ENCODE measurements at regions not wholly inside any gene's neighbourhood (a gene's known extent, or its start where the extent isn't known, plus 50 kb on each side); places are given as distances from the start of the nearest gene placed in this dataset.
"Not testable (repeated sequence)": the region's sequence is repeated elsewhere in the genome, so short reads cannot be mapped to it uniquely, and the experiment has no call there.

GRCh38 chr6:50899306-50899870 is 80.7 kb downstream of the TFAP2B start:
- no peak for DNase-seq (ENCODE audit: extremely low read depth, low read depth, low spot score)

- DNase-seq (ENCODE audit: extremely low read depth, low read depth, low spot score): no peak
Observed at GRCh38 chr6:50902260-50902659, 83.6 kb downstream of the TFAP2B start.

DNA sequence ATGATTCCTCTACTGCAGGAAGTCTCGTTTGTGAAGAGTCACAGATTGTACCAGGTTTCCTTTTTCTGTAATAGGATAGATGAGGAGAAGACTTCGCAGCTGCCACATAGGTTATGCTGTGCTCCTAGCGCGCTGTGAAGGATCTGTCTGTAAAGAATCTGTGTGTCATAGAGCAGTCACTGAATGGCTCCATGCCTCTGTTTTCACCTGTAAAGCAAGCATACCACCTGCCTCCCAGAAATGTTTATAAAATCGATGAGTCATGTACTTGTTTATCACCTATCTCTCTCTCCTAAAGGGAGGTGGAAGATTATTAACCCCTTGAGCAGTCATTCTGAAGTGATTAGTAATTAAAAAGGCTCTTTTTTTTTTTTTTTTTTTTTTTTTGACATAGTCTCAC is 86.6 kb downstream of the TFAP2B start:
- no peak for DNase-seq (ENCODE audit: extremely low read depth, low read depth, low spot score)

GRCh38 chr6:50907565-50907964 is 88.9 kb downstream of the TFAP2B start:
- no peak for DNase-seq (ENCODE audit: extremely low read depth, low read depth, low spot score)

DNA sequence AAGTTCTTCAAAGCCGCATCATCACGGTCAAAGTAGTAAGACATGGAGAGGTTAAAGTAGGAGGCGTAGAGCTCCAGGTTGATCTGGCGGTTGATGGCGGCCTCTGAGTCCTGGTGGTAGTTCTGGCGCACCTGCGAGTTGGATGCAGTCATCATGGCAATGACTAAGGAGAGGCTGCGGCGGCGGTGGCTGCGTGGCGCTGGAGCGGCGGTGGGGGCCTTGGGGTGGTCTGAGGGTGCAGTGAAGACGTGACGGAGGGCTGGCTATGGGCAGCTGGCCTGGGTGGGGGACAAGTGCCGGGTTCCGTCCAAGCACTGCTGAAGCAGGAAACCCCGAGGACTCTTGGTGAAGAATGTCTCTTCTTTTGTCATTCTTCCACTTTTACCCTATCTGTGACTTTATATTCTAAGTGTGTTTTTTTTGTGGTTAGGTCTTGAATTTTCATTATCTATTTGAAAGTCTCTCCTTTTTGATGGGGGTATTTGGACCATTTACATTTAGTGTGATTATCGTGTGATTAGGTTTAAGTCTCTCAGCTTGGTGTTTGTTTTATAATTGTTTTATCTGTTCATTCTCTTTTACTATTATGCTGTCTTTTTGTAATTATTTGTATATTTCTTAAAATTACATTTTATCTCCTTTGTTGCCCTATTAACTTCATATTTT is 94.6 kb downstream of the TFAP2B start:
- no peak for DNase-seq (ENCODE audit: extremely low read depth, low read depth, low spot score)

DNA sequence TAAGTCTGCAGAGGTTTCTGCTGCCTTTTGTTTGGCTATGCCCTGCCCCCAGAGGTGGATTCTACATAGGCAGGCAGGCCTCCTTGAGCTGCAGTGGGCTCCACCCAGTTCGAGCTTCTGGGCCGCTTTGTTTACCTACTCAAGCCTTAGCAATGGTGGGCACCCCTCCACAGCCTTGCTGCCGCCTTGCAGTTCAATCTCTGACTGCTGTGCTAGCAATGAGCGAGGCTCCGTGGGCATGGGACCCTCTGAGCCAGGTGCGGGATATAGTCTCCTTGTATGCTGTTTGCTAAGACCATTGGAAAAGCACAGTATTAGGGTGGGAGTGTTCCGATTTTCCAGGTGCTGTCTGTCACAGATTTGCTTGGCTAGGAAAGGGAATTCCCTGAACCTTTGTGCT is 102.7 kb downstream of the TFAP2B start:
- not testable (repeated sequence) for DNase-seq (ENCODE audit: extremely low read depth, low read depth, low spot score)

DNA sequence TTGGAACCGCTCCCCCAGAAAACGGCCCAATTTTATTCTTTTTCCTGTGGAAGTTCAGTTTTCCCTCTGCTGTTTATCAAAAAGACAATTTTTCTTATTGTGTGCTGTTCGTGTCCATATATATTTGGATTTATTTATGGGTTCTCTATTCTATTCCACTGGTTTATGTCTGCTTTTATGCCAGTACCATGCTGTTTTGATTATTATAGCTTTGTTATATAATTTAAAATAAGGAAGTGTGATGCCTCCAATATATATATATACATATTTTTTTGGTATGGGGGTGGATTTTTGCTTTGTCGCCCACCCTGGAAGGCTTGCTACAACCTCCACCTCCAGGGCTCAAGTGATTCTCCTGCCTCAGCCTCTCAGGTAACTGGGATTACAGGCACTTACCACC is 103.3 kb downstream of the TFAP2B start:
- DNase-seq (ENCODE audit: extremely low read depth, low read depth, low spot score): no peak

- DNase-seq (ENCODE audit: extremely low read depth, low read depth, low spot score): no peak
Observed at GRCh38 chr6:50922579-50923525, 104.2 kb downstream of the TFAP2B start.

DNA sequence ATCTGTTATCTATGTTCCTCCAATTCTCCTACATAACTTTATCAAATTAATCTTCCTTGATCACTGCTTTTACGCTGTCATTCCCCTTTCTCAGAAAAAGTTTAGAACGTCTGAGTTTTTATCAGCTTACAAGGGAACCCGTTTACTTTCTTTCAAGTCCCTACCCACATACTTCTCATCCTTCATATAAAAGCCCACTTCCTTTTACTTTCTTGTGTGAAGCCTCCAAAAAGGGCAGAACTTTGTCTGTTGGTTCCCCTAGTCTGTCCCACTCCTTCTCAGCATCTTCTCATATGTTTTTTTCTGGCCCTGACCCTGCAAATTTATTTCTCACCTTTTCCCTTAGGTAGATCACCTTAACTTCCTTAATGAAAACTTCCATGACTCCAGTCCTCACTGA is 106.1 kb downstream of the TFAP2B start:
- DNase-seq (ENCODE audit: extremely low read depth, low read depth, low spot score): no peak

DNA sequence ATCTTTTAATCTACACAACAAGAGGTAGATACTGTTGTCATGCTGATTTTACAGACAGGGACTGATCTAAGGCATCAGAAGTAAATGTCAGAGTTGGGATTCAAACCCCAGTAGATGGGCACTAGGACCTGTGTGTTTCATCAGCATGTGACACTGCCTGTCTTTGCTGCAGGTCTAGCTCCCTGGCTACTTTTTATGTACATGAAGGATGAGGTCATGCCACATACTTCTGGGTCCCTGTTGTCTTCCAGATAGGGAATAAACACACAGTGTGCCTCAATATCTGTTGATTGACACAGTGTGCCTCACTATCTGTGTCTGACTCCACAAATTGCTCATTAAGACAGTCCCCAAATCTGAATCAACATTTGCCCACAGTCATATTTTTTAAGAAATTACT is 106.9 kb downstream of the TFAP2B start:
- DNase-seq (ENCODE audit: extremely low read depth, low read depth, low spot score): no peak

DNA sequence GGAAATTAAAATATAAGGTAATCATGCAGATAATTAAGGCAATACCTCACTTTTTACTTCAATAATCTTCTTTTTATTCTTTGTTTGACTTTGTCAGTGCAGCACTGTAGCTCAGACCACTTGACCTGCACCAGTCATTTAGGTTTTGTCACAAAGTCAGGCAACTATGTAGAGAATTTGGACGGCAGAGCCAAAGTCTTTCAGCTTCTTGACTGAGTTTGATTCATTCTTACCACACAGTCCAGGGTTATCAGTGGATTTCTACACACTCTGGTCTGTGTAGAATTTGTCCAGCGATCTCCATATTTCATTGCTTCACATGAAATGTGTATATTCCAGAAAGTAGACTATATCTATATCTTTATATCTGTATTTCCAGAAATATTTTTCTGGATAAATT is 107.3 kb downstream of the TFAP2B start:
- no peak for DNase-seq (ENCODE audit: extremely low read depth, low read depth, low spot score)

DNA sequence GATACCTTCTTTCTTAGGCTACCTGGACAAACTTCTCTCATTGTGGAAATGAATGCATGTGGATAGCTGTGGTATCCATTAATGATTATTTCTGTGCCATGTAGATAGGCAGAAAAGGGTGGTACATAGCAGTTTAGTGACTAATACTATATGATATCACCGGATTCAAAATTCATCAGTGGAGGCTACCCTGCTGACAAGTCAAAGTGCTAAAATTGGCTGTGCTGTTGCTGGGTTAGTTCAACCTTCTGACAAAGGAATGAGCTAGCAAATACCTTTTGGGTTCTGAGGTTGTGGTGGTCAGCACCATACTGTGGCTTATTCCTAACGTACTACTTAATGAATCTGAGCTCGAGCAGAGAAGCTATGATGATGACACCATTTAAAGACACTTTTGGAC is 109.1 kb downstream of the TFAP2B start:
- DNase-seq (ENCODE audit: extremely low read depth, low read depth, low spot score): no peak

- no peak for DNase-seq (ENCODE audit: extremely low read depth, low read depth, low spot score)
Observed at GRCh38 chr6:50929323-50929722, 110.7 kb downstream of the TFAP2B start.

DNA sequence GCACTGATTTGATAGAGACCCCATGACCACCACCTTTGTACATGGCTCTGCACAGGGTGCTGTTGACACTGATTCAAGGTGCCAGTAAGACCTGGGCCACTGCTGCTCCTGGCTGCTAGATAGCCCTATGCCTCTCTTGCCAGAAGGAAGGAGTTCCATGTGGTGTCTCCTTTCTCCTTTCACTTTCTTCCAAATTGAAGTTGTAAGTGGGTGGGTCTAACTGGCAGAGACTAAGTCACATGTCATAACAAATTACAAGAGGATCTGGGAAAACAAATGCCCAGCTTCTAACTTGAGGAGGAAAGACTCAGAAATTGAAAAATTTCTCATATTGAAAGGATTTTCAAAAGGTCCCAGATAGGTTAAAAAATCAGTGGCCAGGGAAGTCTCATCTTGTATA is 116.8 kb downstream of the TFAP2B start:
- no peak for DNase-seq (ENCODE audit: extremely low read depth, low read depth, low spot score)

DNA sequence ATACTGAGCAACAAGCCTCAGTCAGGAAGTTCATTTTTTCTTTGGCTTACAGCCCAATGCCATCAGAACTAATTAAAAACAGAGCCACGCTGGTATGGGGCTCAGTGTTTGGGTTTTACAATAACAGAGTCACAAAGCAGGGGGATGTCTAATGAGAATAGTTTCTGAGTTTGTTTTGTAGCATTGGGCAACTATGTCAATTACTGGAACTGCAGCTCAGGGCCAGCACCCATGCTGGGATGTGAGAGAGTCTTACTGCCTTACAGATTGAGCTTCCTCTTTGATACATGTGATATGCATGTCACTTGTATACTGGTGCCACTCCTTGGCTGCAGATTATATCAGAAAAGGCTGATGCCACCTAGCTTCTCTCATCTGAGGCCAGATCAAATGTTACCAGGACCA is 117.6 kb downstream of the TFAP2B start:
- DNase-seq (ENCODE audit: extremely low read depth, low read depth, low spot score): no peak

- no peak for DNase-seq (ENCODE audit: extremely low read depth, low read depth, low spot score)
Observed at GRCh38 chr6:50939931-50940330, 121.3 kb downstream of the TFAP2B start.

- DNase-seq (ENCODE audit: extremely low read depth, low read depth, low spot score): no peak
Observed at GRCh38 chr6:50945789-50946188, 127.1 kb downstream of the TFAP2B start.

GRCh38 chr6:50952092-50952907 is 133.6 kb downstream of the TFAP2B start:
- no peak for DNase-seq (ENCODE audit: extremely low read depth, low read depth, low spot score)

GRCh38 chr6:50956014-50956413 is 137.3 kb downstream of the TFAP2B start:
- no peak for DNase-seq (ENCODE audit: extremely low read depth, low read depth, low spot score)

DNA sequence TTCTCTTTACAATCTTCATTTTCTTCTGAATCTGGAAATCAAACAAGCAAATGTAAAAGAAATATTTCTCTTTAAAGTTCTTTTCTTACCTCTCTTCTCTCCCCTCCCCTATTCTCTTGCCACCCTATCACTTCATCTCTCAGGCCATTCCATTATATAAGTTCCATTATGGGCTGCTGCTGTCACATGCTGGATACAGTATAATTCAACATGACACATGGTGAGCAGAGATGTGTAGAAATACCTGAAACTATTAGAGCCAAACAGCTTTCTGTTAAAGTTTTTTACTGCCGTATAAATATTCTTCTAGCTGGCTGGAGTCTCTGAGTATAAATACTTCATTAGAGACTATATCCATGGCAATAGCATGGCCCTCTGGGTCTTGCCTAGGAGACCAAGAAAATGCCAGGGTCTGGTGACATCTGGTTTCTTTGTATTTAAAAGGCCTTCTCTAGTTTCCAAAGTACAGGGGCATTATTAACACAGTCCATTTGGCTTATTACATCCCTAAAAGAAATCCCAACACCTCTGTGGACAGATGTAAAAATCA is 139.6 kb downstream of the TFAP2B start:
- DNase-seq (ENCODE audit: extremely low read depth, low read depth, low spot score): no peak
